ENCODE measurements at regions not wholly inside any gene's neighbourhood (a gene's known extent, or its start where the extent isn't known, plus 50 kb on each side); places are given as distances from the start of the nearest gene placed in this dataset.

GRCh38 chr7:112556633-112557032, 75.8 kb downstream of the LSMEM1 start:
- Histone ChIP-seq H3K4me3 (ENCODE audit: low read length) (no peak overlapping the region), H3K4me1 (ENCODE audit: control insufficient read depth in 2 of 2, insufficient read depth in 2 of 2, low read length in 2 of 2) (no peaks in the 10 kb centered on the region), H3K27ac (ENCODE audit: low read depth, low read length) (no peak overlapping the region), H3K9me3 (ENCODE audit: control insufficient read depth in 2 of 3, low read length in 3 of 3) (no peaks in the 10 kb centered on the region), H3K36me3 (ENCODE audit: control insufficient read depth in 2 of 3, insufficient read depth in 3 of 3, low read length in 3 of 3) (no peaks in the 10 kb centered on the region), H3K27me3 (ENCODE audit: control insufficient read depth in 2 of 2, insufficient read depth in 2 of 2, low read length in 2 of 2) (no peaks in the 10 kb centered on the region)
- POLR2A ChIA-PET: no interaction called here
- H3K4me3 Mint-ChIP-seq: no peak overlapping the region
- H3K4me1 Mint-ChIP-seq: peaks cover 6 to 19% (median 16%) of the 10 kb centered on the region in 7 donors
- ATAC-seq (peak; percentile 51), DNase-seq (peak in 5 of 9 donors; percentile 18 to 38 (median 25))
- CTCF ChIA-PET: interaction anchor here (1.9 kb wide), 1 partner anchor 865 kb away, joined by 5 read pairs; no protein-coding TSS in a partner anchor
- intact Hi-C loops (cut with micrococcal nuclease): no loop called here
- no peaks in the 10 kb centered on the region for H3K9me3 Mint-ChIP-seq
- H3K27ac Mint-ChIP-seq: peak overlapping the region in 5 of 9 donors; percentile 2 to 85 (median 52)
- no peaks in the 10 kb centered on the region for H3K36me3 Mint-ChIP-seq
- peaks cover 0 to 10% (median 3%) of the 10 kb centered on the region in 5 donors for H3K27me3 Mint-ChIP-seq

GRCh38 chr7:112566442-112567324, 85.9 kb downstream of the LSMEM1 start:
- no peak overlapping the region for H3K4me3 Mint-ChIP-seq
- H3K9me3 Mint-ChIP-seq: peaks cover 0 to 2% (median 0%) of the 10 kb centered on the region in 11 donors
- H3K27ac Mint-ChIP-seq: no peak overlapping the region
- ATAC-seq (no peak), DNase-seq (no peak)
- peaks cover 0 to 13% (median 5%) of the 10 kb centered on the region in 5 donors for H3K27me3 Mint-ChIP-seq
- no peaks in the 10 kb centered on the region for H3K4me1 ChIP-seq (ENCODE audit: control insufficient read depth in 2 of 2, insufficient read depth in 2 of 2, low read length in 2 of 2)
- no peaks in the 10 kb centered on the region for H3K36me3 ChIP-seq (ENCODE audit: control insufficient read depth in 2 of 3, insufficient read depth in 3 of 3, low read length in 3 of 3)
- no peak overlapping the region for H3K4me3 ChIP-seq (ENCODE audit: low read length)
- H3K4me1 Mint-ChIP-seq: peaks cover 0 to under 1% (median under 1%) of the 10 kb centered on the region in 7 donors
- intact Hi-C loops (cut with micrococcal nuclease): no loop called here
- no peak overlapping the region for H3K27ac ChIP-seq (ENCODE audit: low read depth, low read length)
- CTCF ChIA-PET: no interaction called here
- no peaks in the 10 kb centered on the region for H3K36me3 Mint-ChIP-seq
- H3K27me3 ChIP-seq (ENCODE audit: control insufficient read depth in 2 of 2, insufficient read depth in 2 of 2, low read length in 2 of 2): no peaks in the 10 kb centered on the region
- no peaks in the 10 kb centered on the region for H3K9me3 ChIP-seq (ENCODE audit: control insufficient read depth in 2 of 3, low read length in 3 of 3)
- POLR2A ChIA-PET: no interaction called here

- H3K36me3 Mint-ChIP-seq: no peaks in the 10 kb centered on the region
- ChIA-PET CTCF (no interaction called here), POLR2A (no interaction called here)
- H3K36me3 ChIP-seq (ENCODE audit: control insufficient read depth in 2 of 3, insufficient read depth in 3 of 3, low read length in 3 of 3): no peaks in the 10 kb centered on the region
- H3K27me3 Mint-ChIP-seq: peaks cover 0 to 13% (median 5%) of the 10 kb centered on the region in 5 donors
- DNase-seq (no peak), ATAC-seq (no peak)
- H3K9me3 ChIP-seq (ENCODE audit: control insufficient read depth in 2 of 3, low read length in 3 of 3): no peaks in the 10 kb centered on the region
- no peaks in the 10 kb centered on the region for H3K4me1 ChIP-seq (ENCODE audit: control insufficient read depth in 2 of 2, insufficient read depth in 2 of 2, low read length in 2 of 2)
- H3K27ac ChIP-seq (ENCODE audit: low read depth, low read length): no peak overlapping the region
- H3K9me3 Mint-ChIP-seq: peaks cover 0 to 2% (median 0%) of the 10 kb centered on the region in 11 donors
- no peak overlapping the region for H3K4me3 ChIP-seq (ENCODE audit: low read length)
- no peak overlapping the region for H3K27ac Mint-ChIP-seq
- no peak overlapping the region for H3K4me3 Mint-ChIP-seq
- H3K4me1 Mint-ChIP-seq: peaks cover 0 to 8% (median 5%) of the 10 kb centered on the region in 7 donors
- H3K27me3 ChIP-seq (ENCODE audit: control insufficient read depth in 2 of 2, insufficient read depth in 2 of 2, low read length in 2 of 2): no peaks in the 10 kb centered on the region
- intact Hi-C loops (cut with micrococcal nuclease): no loop called here
Measured at GRCh38 chr7:112567388-112567787, 86.6 kb downstream of the LSMEM1 start.

DNA sequence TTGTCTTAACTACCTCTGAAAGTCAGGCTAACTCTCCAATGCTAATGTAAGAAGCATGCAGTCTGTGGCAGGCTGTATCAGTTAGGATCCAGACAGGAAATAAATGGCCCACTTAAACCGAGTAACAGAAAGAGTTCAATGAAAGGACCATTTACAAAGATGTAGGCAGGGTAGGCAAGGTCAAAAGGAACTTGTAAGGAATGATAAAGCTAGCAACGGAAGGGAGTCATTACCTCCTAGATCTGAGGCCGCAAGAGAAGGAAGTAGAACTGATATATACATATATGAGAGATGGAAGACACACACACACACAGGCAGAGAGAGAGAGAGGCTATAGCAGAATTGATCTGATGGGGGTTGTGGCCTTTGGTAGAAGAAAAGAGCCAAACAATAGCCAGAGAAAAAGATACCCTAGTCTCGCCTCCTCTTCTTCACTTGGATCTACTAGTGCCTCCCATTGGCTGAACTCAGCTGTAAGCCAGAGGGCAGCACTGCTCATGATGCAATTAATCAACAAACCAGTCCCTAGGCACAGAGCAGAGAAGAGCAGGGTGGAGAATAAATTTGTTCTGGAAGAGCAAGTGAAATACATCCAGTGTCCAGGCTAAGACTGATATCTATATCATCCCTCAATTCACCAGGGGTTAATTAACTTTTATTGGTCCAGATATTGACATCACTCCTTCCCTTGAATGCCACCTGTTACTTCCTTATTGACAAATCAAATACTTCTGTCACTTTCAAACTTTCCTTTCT, 91.2 kb downstream of the LSMEM1 start:
- Mint-ChIP-seq H3K27ac (no peak overlapping the region), H3K4me3 (no peak overlapping the region), H3K36me3 (no peaks in the 10 kb centered on the region), H3K27me3 (peaks cover 0 to 11% (median 4%) of the 10 kb centered on the region in 5 donors), H3K9me3 (peaks cover 0 to 10% (median 3%) of the 10 kb centered on the region in 11 donors), H3K4me1 (peaks cover 0 to 19% (median 15%) of the 10 kb centered on the region in 7 donors)
- no peaks in the 10 kb centered on the region for H3K9me3 ChIP-seq (ENCODE audit: control insufficient read depth in 2 of 3, low read length in 3 of 3)
- H3K4me3 ChIP-seq (ENCODE audit: low read length): no peak overlapping the region
- no peak for DNase-seq
- H3K27ac ChIP-seq (ENCODE audit: low read depth, low read length): no peak overlapping the region
- H3K4me1 ChIP-seq (ENCODE audit: control insufficient read depth in 2 of 2, insufficient read depth in 2 of 2, low read length in 2 of 2): no peaks in the 10 kb centered on the region
- no peak for ATAC-seq
- H3K27me3 ChIP-seq (ENCODE audit: control insufficient read depth in 2 of 2, insufficient read depth in 2 of 2, low read length in 2 of 2): no peaks in the 10 kb centered on the region
- intact Hi-C loops (cut with micrococcal nuclease): loop anchor here in 1 of 2 donors (10.0 kb wide), 1 partner anchor 713 kb away; no protein-coding TSS in a partner anchor
- ChIA-PET POLR2A (no interaction called here), CTCF (interaction anchor here (1.3 kb wide), 1 partner anchor 10 kb away, joined by 3 read pairs; no protein-coding TSS in a partner anchor)
- no peaks in the 10 kb centered on the region for H3K36me3 ChIP-seq (ENCODE audit: control insufficient read depth in 2 of 3, insufficient read depth in 3 of 3, low read length in 3 of 3)

- CTCF ChIA-PET: interaction anchor here (1.3 kb wide), 1 partner anchor 9 kb away, joined by 3 read pairs; no protein-coding TSS in a partner anchor
Measured at GRCh38 chr7:112572669-112573301, 92.0 kb downstream of the LSMEM1 start.

More at GRCh38 chr7:112572669-112573301, 92.0 kb downstream of the LSMEM1 start:
- H3K27me3 Mint-ChIP-seq: peaks cover 0 to 11% (median 4%) of the 10 kb centered on the region in 5 donors
- no peak overlapping the region for H3K4me3 ChIP-seq (ENCODE audit: low read length)
- peaks cover 0 to 10% (median 3%) of the 10 kb centered on the region in 11 donors for H3K9me3 Mint-ChIP-seq
- H3K9me3 ChIP-seq (ENCODE audit: control insufficient read depth in 2 of 3, low read length in 3 of 3): no peaks in the 10 kb centered on the region
- no peak overlapping the region for H3K4me3 Mint-ChIP-seq
- no peak overlapping the region for H3K27ac Mint-ChIP-seq
- H3K36me3 ChIP-seq (ENCODE audit: control insufficient read depth in 2 of 3, insufficient read depth in 3 of 3, low read length in 3 of 3): no peaks in the 10 kb centered on the region
- DNase-seq: peak in 3 of 9 donors; percentile 1 to 7 (median 4)
- H3K27ac ChIP-seq (ENCODE audit: low read depth, low read length): no peak overlapping the region
- no peaks in the 10 kb centered on the region for H3K4me1 ChIP-seq (ENCODE audit: control insufficient read depth in 2 of 2, insufficient read depth in 2 of 2, low read length in 2 of 2)
- intact Hi-C loops (cut with micrococcal nuclease): loop anchor here in 1 of 2 donors (10.0 kb wide), 1 partner anchor 712 kb away; no protein-coding TSS in a partner anchor
- H3K36me3 Mint-ChIP-seq: no peaks in the 10 kb centered on the region
- H3K4me1 Mint-ChIP-seq: peaks cover 0 to 19% (median 15%) of the 10 kb centered on the region in 7 donors
- ATAC-seq: no peak
- POLR2A ChIA-PET: no interaction called here
- H3K27me3 ChIP-seq (ENCODE audit: control insufficient read depth in 2 of 2, insufficient read depth in 2 of 2, low read length in 2 of 2): no peaks in the 10 kb centered on the region
